GM10248 (cell line): ENCODE measurements at regions not wholly inside any gene's neighbourhood (a gene's known extent, or its start where the extent isn't known, plus 50 kb on each side); places are given as distances from the start of the nearest gene placed in this dataset.
"Not testable (repeated sequence)": the region's sequence is repeated elsewhere in the genome, so short reads cannot be mapped to it uniquely, and the experiment has no call there.

Experiments used
- CTCF ChIA-PET: fragments of 300-600 bp; sonication (Branson Sonifier 250); formaldehyde crosslinking; extraction: SDS; loops from one replicate; lab custom pipeline; 2021; ENCODE audit warnings: antibody characterized with exemption; lab: Yijun Ruan, JAX
- POLR2A ChIA-PET: fragments of 350-650 bp; sonication (Branson Sonifier 250); formaldehyde crosslinking; extraction: SDS; loops from one replicate; lab custom pipeline; 2020; ENCODE audit warnings: antibody characterized with exemption; lab: Yijun Ruan, JAX
- DNase-seq: peaks from one replicate; pipeline ENCODE4 v3.0.0; 2012; ENCODE audit errors: extremely low spot score
- CTCF ChIP-seq: IDR thresholded peaks from 2 replicates; pipeline ENCODE4 v1.5.1; 2012; ENCODE audit warnings: mild to moderate bottlenecking, low read depth; ENCODE audit errors: extremely low read depth, missing control alignments, control extremely low read depth

- POLR2A ChIA-PET, result no interaction called here
- no peak for TF ChIP-seq CTCF
- no peak for DNase-seq
- CTCF ChIA-PET, result interaction anchor here (0.6 to 1.6 kb wide), 6 partner anchors 9 to 73 kb away, joined by 3 to 7 read pairs (median 4); no protein-coding TSS in a partner anchor
Measured at GRCh38 chr1:184878002-184878401, 96.3 kb downstream of the NIBAN1 start.

GRCh38 chr1:184876015-184876414 lies 98.3 kb downstream of the NIBAN1 start:
- POLR2A ChIA-PET, DNase-seq: not testable (repeated sequence)
- CTCF ChIA-PET, result interaction anchor here (1.2 to 2.0 kb wide), 3 partner anchors 10 to 16 kb away, joined by 3 to 7 read pairs (median 3); no protein-coding TSS in a partner anchor

GRCh38 chr1:184875218-184875617 lies 99.1 kb downstream of the NIBAN1 start:
- no peak for DNase-seq
- ChIA-PET POLR2A (no interaction called here), CTCF (interaction anchor here (0.8 to 2.0 kb wide), 7 partner anchors 9 to 33 kb away, joined by 3 to 7 read pairs (median 3); no protein-coding TSS in a partner anchor)
- TF ChIP-seq CTCF, result no peak

GRCh38 chr1:184870319-184870718 lies 104.0 kb downstream of the NIBAN1 start:
- ChIA-PET CTCF (interaction anchor here (1.0 to 1.2 kb wide), 3 partner anchors 9 to 300 kb away, joined by 3 read pairs; no protein-coding TSS in a partner anchor), POLR2A (no interaction called here)
- no peak for TF ChIP-seq CTCF
- no peak for DNase-seq

- ChIA-PET POLR2A (no interaction called here), CTCF (interaction anchor here (1.0 to 1.2 kb wide), 3 partner anchors 9 to 11 kb away, joined by 3 to 5 read pairs (median 5); no protein-coding TSS in a partner anchor)
- TF ChIP-seq CTCF, result no peak
- no peak for DNase-seq
Measured at GRCh38 chr1:184867866-184868689, 106.2 kb downstream of the NIBAN1 start.

- ChIA-PET POLR2A (interaction anchor here (0.8 kb wide), 1 partner anchor 50 kb away, joined by 4 read pairs; no protein-coding TSS in a partner anchor), CTCF (interaction anchor here (1.0 to 2.1 kb wide), 6 partner anchors 8 to 112 kb away, joined by 3 to 7 read pairs (median 5); no protein-coding TSS in a partner anchor)
- peak; percentile 47 for DNase-seq
- no peak for TF ChIP-seq CTCF
Measured at GRCh38 chr1:184866991-184867788, 107.1 kb downstream of the NIBAN1 start.
